GM21526 (cell line): ENCODE measurements at regions not wholly inside any gene's neighbourhood (a gene's known extent, or its start where the extent isn't known, plus 50 kb on each side); places are given as distances from the start of the nearest gene placed in this dataset.

ENCODE experiments used
- ATAC-seq: cut with Tn5 transposase; IDR thresholded peaks from one replicate; pipeline ENCODE4 v1.9.1; 2021; ENCODE audit warnings: moderate library complexity; ENCODE audit not compliant: unreplicated experiment, low FRiP score

- ATAC-seq, result no peak
Measured at GRCh38 chr9:118271936-118272335, 567.7 kb downstream of the TLR4 start.

- ATAC-seq, result no peak
Measured at GRCh38 chr9:118273048-118273447, 568.8 kb downstream of the TLR4 start.

DNA sequence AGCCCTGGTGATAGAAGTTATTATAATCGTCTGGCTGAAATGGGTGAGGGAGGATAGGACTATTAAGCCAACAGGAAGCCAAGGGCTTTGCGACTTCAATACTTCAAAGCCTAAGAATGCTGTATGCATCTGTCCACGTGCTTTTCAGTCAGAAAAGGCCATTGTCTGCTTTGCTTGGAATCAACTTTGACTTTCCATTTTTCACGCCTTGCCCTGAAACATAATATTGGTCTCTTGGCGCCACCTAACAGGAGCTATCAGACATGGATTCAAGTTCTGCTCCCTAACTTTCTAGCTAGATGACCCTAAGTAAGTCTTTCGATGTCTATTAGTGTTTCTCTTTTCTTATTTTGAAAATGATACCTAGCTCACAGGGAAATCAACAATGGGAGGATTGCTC is 572.6 kb downstream of the TLR4 start:
- no peak for ATAC-seq

GRCh38 chr9:118281772-118282171 is 577.6 kb downstream of the TLR4 start:
- no peak for ATAC-seq

DNA sequence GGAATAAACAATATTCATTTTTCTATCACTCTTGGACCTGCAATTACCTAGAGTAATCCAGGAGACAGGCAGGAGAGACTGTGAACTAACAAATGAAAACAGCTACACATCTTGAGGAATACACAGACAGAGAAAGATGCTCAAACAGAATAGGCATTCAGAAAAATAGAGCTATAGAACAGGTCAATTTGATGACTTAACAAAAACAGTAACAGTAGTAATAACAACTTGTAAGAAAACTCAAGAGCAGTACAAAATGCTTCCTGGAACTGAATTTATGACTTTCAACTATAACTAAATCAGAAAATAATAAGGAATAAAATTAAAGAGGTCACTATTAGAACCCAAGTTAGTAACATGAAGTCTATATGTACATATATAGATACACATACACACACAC is 579.3 kb downstream of the TLR4 start:
- ATAC-seq, result no peak

GRCh38 chr9:118290116-118290515 is 585.9 kb downstream of the TLR4 start:
- ATAC-seq, result no peak

- ATAC-seq, result no peak
Measured at GRCh38 chr9:118295413-118295812, 591.2 kb downstream of the TLR4 start.

DNA sequence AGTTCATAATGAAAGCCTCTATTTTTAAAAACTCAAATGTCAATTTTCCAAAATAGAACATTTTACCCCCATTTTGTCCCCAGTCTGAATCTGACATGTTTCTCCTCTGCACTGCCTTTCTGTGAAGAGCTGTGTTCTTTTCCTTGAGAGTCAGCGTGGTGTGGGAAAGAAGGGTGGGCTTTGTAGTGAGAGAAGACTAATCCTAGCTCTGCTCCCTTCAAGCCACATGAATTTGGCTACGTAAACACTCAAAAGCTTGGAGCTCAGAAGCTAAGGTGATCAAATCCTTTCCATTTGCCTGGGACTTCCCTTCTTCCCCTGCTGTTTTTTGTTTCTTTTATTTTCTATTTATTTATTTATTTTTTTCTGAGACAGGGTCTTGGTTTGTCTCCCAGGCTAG is 598.5 kb downstream of the TLR4 start:
- no peak for ATAC-seq

- no peak for ATAC-seq
Measured at GRCh38 chr9:118303216-118303615, 599.0 kb downstream of the TLR4 start.

DNA sequence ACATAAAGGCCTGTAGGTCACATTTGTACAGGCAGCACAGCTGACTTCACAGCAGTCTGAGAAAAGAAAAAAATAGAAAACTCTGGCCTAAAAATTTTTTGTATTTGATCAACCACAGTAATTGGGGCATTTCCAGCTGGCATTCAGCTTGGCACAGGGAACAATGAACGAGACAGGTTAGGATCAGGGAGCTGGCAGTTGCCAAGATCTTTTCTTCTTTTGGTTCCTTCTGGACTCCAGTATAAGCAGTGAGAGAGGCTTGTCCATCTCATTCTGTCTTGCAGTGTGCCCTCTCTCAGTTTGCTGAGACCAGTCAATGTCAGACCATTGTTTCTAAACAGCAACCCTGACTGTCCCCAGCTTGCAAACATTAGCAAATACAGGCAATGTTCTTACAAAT is 601.1 kb downstream of the TLR4 start:
- no peak for ATAC-seq

DNA sequence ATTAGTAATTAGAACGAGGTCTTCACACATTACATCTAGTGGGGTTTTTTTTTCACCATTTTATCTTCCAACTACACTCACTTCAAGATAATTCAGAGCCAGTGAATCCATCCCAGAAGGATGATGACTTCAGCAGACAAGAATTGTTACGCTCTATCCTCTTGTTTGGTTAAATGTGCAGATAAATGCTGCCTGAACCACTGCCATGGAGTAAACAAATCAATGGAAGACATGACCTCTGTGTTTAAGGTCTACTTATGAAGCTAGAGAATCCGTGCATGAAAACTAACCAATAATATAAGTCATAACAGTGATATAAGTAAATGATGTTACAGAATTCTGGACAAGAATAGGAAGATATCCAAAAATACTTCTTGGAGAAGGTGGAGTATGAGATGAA is 602.6 kb downstream of the TLR4 start:
- ATAC-seq, result no peak

- no peak for ATAC-seq
Measured at GRCh38 chr9:118313965-118314364, 609.8 kb downstream of the TLR4 start.

- no peak for ATAC-seq
Measured at GRCh38 chr9:118316831-118317343, 612.7 kb downstream of the TLR4 start.

GRCh38 chr9:118318770-118319431 is 614.7 kb downstream of the TLR4 start:
- no peak for ATAC-seq

GRCh38 chr9:118321788-118322187 is 617.6 kb downstream of the TLR4 start:
- no peak for ATAC-seq

DNA sequence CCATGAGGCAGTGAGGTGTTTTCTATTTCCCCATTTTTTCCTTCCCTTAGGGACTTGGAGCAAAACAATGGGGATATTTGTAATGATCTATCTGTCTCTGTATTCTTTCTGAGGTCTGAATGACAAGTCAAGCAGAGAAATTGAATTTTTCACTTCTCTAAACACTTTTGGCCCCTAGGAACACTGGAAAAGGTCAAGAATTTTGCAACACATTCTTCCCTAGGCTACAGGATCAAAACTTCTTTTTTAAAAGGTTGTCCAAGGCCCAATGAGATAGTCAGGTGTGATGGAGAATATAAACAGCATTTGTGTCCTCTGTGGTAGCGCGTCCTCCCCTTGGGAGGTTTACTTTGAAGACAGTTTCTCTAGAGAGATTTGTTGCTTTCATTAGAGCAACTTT is 620.5 kb downstream of the TLR4 start:
- no peak for ATAC-seq

DNA sequence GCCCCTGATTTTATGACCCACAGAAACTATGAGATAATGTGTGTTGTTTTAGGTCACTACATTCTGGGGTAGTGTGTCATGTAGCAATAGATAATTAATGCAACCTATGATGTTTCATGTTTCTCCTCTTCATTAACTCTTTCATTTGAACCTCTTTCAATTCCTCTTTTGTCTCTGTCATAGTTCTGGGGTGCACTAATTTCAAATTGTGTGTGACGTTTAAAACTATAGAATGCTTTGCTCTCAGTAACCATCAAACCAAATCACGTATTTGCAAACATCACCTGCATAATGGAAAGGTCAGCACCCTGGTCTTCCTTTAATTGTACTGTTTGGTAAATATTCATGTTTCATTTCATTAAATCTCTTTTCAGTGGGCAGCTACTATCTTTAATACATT is 621.6 kb downstream of the TLR4 start:
- ATAC-seq, result no peak

DNA sequence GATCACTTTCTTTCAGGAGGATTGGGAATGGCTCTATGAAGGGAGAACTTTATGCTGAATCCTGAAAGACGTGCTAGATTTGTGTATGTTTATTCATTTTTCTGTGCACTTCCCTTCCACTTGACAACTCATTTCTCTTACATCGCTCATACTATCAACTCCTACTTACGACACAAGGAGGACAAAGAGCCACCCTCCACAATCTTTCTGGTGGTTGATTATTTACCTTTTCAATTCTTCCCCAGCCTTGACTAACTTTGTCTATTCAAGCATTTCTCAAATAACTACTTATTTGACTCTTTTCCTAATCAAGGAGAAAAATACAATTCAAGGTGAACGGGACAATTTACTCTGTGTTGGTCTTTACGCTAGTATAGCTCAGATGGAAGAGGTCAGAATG is 622.1 kb downstream of the TLR4 start:
- no peak for ATAC-seq

DNA sequence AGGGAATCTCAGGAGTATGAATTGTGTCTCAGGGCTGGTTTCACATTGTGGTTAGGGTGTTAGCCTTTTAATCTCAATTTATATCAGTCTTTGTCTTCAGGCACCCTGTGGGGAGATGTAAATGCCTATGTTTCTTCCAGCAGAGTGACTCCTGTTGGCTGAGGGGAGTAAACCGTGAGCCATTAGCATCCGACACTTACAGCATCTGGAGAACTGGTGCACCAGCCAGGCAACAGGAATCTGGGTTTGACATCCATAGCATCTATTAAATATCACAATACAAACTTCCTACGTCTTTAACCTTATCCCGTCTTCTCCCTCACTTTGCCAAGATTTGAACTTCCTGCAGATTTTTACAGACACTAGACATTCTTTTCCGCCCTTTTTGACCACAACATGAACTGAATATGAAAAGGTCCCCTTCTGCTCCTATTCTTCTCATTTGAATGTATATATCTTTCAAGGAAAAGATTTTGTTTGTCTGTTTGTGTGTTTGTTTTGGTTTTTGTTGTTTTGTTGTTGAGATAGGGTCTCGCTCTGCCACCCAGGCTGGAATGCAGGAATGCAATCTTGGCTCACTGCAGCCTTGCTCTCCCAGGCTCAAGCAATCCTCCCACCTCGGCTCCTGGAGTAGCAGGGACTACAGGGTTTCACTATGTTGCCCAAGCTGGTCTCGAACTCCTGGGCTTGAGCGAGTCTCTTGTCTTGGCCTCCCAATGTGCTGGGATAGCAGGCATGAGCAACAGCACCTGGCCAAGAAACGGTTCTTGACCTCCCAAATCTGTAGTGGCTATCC is 626.2 kb downstream of the TLR4 start:
- ATAC-seq, result no peak

- no peak for ATAC-seq
Measured at GRCh38 chr9:118331622-118332045, 627.4 kb downstream of the TLR4 start.

GRCh38 chr9:118336250-118336942 is 632.2 kb downstream of the TLR4 start:
- ATAC-seq, result no peak
